Spinal cord (tissue), 9 donors: ENCODE measurements at regions not wholly inside any gene's neighbourhood (a gene's known extent, or its start where the extent isn't known, plus 50 kb on each side); places are given as distances from the start of the nearest gene placed in this dataset.
A peak's percentile ranks its signal among the peaks of the same experiment; 100 is the strongest.

Source experiments
- DNase-seq, 6 donors: peaks; one replicate each; pipeline versions ENCODE4 v3.0.0 to v3.0.0-alpha.2; 2013 to 2015; ENCODE audit warnings: low spot score in 6 of 6, low read depth in 4 of 6
- H3K27ac ChIP-seq: one replicate; pipeline ENCODE4 v1.5.1; 2013; ENCODE audit warnings: low read depth, low read length, control low read depth
- H3K27me3 ChIP-seq: one replicate; pipeline ENCODE4 v1.6.1; 2013; ENCODE audit warnings: low read length; ENCODE audit not compliant: control insufficient read depth, insufficient read depth
- H3K36me3 ChIP-seq: one replicate; pipeline ENCODE4 v1.6.1; 2013; ENCODE audit warnings: low read length; ENCODE audit not compliant: control insufficient read depth, insufficient read depth
- H3K4me1 ChIP-seq: one replicate; pipeline ENCODE4 v1.6.1; 2013; ENCODE audit warnings: low read length; ENCODE audit not compliant: control insufficient read depth, insufficient read depth
- H3K4me3 ChIP-seq: one replicate; pipeline ENCODE4 v1.5.1; 2013; ENCODE audit warnings: low read depth, low read length, control low read depth
- H3K9me3 ChIP-seq: one replicate; pipeline ENCODE4 v1.6.1; 2013; ENCODE audit warnings: low read length; ENCODE audit not compliant: control insufficient read depth, insufficient read depth
- WGBS: methylation state at CpG from one replicate; pipeline ENCODE4 v1.1.5; 2013; ENCODE audit warnings: missing lambda C conversion rate; ENCODE audit not compliant: insufficient coverage; 5-methylcytosine and 5-hydroxymethylcytosine counted together
- donor health status: healthy.

DNA sequence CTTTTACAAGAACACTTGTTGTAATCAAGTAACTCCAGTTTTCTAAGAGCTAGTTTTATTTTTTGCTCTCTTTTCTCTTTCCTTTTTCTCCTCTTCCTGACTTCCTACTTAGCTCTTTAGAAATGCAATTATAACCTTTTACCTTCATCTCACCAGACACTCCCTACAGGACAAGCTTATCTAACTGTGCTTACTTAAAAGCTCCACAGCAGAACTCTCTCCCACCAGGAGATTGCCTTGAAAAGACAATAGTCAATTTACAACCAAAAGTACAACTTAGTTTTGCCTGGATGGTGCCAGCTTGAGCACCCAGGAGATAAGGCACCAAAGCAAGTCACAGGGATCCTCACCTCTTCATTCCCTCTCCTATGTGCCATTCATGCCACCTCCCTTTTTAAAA, 573.8 kb upstream of the LMCD1 start:
- no peaks in the 10 kb centered on the region for H3K9me3 ChIP-seq
- DNase-seq, result no peak
- H3K27ac ChIP-seq, result no peak overlapping the region
- no peak overlapping the region for H3K4me3 ChIP-seq
- H3K36me3 ChIP-seq, result no peaks in the 10 kb centered on the region
- no peaks in the 10 kb centered on the region for H3K27me3 ChIP-seq
- H3K4me1 ChIP-seq, result no peaks in the 10 kb centered on the region

DNA sequence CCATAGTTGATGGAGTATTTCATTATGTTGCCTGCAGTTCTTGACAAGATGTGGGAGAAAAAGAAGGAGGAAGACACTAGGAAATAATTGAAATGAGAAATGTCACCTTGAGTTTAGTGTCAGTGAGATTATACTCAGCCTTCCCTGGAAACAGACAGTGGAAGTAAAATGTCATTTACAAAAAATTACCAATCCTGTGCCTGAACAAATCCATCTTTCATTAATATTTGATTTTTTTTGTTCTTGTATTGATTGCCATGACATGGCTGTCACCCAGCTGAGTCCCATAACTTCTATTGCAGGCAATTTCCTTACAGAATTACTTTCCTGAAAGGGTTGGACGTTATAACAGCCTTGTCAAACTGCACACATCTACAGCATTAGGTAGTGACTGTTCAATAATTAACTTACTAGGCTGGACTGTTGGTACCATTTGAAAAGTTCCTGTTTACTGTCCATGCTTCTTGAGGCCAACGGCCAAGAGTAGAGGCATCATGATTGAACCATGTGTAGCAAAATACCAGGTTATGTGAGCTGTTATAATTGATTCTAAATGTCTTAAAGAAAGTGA, 572.2 kb upstream of the LMCD1 start:
- peaks cover 6% of the 10 kb centered on the region for H3K9me3 ChIP-seq
- H3K36me3 ChIP-seq, result no peaks in the 10 kb centered on the region
- WGBS, result 46% methylated on average over 2 of the region's 2 CpGs
- no peak overlapping the region for H3K27ac ChIP-seq
- DNase-seq, result no peak
- no peaks in the 10 kb centered on the region for H3K4me1 ChIP-seq
- no peaks in the 10 kb centered on the region for H3K27me3 ChIP-seq
- no peak overlapping the region for H3K4me3 ChIP-seq

DNA sequence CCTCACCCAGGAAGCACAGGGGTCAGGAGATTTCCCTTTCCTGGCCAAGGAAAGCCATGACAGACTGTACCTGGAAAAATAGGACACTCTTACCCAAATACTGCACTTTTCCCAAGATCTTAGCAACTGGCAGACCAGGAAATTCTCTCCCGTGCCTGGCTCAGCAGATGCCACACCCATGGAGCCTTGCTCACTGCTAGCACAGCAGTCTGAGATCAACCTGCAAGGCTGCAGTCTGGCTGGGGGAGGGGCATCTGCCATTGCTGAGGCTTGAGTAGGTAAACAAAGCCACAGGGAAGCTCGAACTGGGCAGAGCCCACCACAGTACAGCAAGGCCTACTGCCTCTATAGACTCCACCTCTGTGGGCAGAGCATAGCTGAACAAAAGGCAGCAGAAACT, 567.3 kb upstream of the LMCD1 start:
- Histone ChIP-seq H3K36me3 (no peaks in the 10 kb centered on the region), H3K9me3 (peaks cover 6% of the 10 kb centered on the region), H3K4me1 (no peaks in the 10 kb centered on the region), H3K27ac (no peak overlapping the region), H3K27me3 (no peaks in the 10 kb centered on the region), H3K4me3 (no peak overlapping the region)
- DNase-seq, result no peak
- 75% methylated on average over 1 of the region's 2 CpGs for WGBS

DNA sequence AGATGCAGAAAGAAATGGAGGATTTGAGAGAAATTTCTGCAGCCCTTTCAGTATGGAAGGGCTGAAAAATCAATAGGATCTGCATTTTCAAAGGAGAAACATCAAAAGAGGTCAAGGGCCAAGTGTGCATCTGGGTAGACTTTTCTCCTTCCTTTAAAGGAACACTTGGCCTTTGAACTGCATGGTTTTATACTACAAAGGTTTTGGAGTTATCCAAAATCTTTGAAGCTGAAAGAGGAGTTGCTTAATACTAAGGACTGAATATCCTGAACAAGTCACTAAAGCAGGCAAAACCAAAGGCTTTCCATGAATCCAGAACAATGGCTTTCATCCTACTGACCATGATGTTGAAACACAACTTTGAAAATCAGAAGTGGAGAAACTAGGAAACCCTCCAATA, 553.7 kb upstream of the LMCD1 start:
- Histone ChIP-seq H3K36me3 (no peaks in the 10 kb centered on the region), H3K4me1 (no peaks in the 10 kb centered on the region), H3K9me3 (no peaks in the 10 kb centered on the region), H3K27me3 (no peaks in the 10 kb centered on the region), H3K27ac (no peak overlapping the region), H3K4me3 (no peak overlapping the region)
- DNase-seq, result no peak

DNA sequence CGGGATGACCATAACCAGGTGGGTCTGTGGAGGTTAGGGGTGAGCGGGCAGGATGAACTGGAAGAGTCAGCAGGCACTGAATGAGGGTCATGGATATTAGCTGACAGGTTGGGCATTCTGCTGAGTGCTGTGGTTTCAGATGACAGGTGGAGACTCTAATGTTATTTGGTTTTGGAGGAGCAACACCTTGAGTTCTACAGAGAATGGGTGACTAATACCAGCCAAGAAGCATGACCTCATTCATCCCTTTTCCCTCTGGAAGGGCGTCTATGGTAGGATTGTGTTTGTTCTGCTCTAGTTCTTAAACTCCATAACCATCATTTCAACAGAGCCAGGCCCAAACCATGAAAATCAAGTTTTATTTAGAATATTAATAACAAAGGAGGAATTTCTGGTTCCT, 550.7 kb upstream of the LMCD1 start:
- no peak for DNase-seq
- Histone ChIP-seq H3K36me3 (no peaks in the 10 kb centered on the region), H3K27me3 (no peaks in the 10 kb centered on the region), H3K4me3 (no peak overlapping the region), H3K27ac (no peak overlapping the region), H3K9me3 (no peaks in the 10 kb centered on the region), H3K4me1 (no peaks in the 10 kb centered on the region)
- WGBS, result 100% methylated on average over 2 of the region's 3 CpGs

DNA sequence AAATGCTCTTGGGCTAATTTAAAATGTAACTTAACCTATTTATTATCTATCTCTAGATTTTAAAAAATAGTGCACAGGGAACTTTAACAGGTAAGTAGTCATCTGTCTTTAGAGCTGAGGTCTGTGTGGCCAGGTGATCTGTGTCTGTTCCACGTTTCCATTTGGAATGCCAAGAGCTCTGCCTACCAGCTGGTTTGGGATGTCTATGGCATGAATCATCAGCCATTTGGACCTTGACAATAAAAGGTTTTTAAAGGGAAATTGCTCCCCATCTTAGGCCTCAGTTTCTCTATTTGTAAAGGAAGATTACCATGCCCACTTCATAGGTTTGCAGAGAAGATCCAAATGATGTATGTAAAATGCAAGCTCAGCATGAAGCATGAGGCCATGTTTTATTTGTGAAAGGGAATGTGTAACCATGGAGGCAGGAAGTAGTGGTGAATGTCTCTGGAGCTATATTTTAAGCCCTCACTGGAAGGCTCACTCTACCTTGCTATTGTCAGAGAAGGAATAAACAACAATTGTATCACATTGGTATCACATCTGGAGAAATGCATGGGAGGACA, 548.1 kb upstream of the LMCD1 start:
- no peak for DNase-seq
- H3K4me3 ChIP-seq, result no peak overlapping the region
- H3K9me3 ChIP-seq, result no peaks in the 10 kb centered on the region
- WGBS, result 0% methylated on average over 1 of the region's 1 CpG
- H3K27ac ChIP-seq, result no peak overlapping the region
- no peaks in the 10 kb centered on the region for H3K27me3 ChIP-seq
- H3K4me1 ChIP-seq, result no peaks in the 10 kb centered on the region
- H3K36me3 ChIP-seq, result no peaks in the 10 kb centered on the region

DNA sequence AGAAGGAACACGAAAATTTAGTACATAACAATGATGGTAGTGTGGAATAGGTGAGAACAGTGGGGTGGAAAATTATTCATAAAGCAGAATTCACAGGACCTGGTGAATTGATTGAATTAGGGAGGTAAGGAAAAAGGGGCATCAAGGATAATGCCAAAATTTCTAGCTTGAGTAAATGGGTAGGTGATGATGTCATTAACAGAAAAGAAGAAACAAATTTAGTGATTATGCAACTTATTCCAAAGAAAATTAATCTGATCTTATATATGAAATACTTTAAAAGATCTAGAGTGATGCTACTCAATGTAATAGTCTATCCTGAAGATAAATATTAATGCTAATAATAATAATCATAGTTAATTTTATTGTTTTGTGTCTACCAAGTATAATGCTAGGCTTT, 544.6 kb upstream of the LMCD1 start:
- no peaks in the 10 kb centered on the region for H3K4me1 ChIP-seq
- no peak overlapping the region for H3K4me3 ChIP-seq
- H3K27me3 ChIP-seq, result no peaks in the 10 kb centered on the region
- H3K9me3 ChIP-seq, result no peaks in the 10 kb centered on the region
- DNase-seq, result no peak
- no peaks in the 10 kb centered on the region for H3K36me3 ChIP-seq
- no CpG with 5 or more reads among the region's 1 CpG for WGBS
- no peak overlapping the region for H3K27ac ChIP-seq

DNA sequence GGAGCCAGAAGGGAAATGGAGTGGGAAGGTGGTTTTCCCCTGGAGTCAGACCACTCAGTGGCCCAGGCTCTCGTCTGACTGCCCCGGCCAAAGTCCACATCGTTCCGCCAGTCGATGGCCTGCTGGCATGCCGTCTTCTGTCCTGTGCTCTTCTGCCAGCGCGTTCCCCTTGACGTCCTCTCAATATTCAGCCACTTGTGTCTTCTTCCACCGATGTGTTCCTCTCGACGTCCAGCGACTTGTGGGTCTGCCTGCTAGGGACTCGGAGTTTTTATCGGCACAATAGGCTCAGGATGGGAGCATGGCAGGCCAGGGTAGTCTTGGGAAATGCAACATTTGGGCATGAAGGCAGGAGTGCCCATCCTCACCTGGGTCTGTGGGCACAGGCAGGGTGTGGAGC, 542.5 kb upstream of the LMCD1 start:
- DNase-seq, result no peak
- H3K27ac ChIP-seq, result no peak overlapping the region
- H3K4me1 ChIP-seq, result no peaks in the 10 kb centered on the region
- no peaks in the 10 kb centered on the region for H3K9me3 ChIP-seq
- no peaks in the 10 kb centered on the region for H3K36me3 ChIP-seq
- H3K27me3 ChIP-seq, result no peaks in the 10 kb centered on the region
- H3K4me3 ChIP-seq, result no peak overlapping the region
- WGBS, result 98% methylated on average over 15 of the region's 15 CpGs

DNA sequence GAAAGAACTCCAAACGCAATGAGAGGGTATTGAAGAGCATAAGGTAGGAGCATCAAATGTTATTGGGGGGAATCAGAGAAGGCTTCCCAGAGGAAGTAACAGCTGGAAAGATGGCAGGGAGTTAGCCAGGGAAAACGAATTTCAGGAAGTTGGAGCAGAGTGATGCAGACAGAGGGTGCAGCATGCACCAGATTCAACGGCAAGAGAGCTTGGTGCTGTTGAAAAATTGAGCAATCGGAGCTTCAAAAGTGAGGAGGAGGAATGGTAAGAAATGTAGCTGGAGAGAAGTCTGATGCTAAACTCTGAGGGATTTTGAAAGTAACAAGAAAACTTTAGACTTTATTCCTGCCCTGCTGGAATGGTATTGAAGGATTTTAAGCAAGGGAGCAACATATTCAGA, 541.0 kb upstream of the LMCD1 start:
- WGBS, result 85% methylated on average over 4 of the region's 4 CpGs
- Histone ChIP-seq H3K27ac (no peak overlapping the region), H3K36me3 (no peaks in the 10 kb centered on the region), H3K4me1 (no peaks in the 10 kb centered on the region), H3K27me3 (no peaks in the 10 kb centered on the region), H3K9me3 (no peaks in the 10 kb centered on the region), H3K4me3 (no peak overlapping the region)
- no peak for DNase-seq

DNA sequence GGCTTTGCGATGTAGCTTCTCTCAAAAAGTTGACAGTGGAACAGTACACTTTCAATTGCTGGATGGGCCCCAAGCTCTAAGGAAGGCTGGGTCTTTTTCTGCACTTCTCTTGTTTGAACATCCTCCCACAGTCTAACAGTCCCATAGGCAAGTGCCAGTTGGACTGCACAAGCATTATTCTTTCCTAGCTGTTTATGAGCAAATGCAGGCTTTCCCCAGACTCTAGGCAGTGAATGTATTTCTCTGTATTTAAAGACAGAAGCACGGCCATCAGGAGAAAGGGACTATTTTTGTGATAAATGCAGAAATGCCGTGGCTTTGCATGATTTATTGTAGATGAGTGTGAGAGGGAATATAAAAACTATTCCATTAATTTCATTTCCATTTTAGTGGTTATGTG, 539.3 kb upstream of the LMCD1 start:
- Histone ChIP-seq H3K36me3 (no peaks in the 10 kb centered on the region), H3K4me3 (no peak overlapping the region), H3K27me3 (no peaks in the 10 kb centered on the region), H3K4me1 (no peaks in the 10 kb centered on the region), H3K27ac (peak overlapping the region; percentile 25), H3K9me3 (no peaks in the 10 kb centered on the region)
- 40% methylated on average over 1 of the region's 3 CpGs for WGBS
- DNase-seq, result peak in 4 of 6 donors; percentile 12 to 73 (median 44)
